ENCODE measurements at regions not wholly inside any gene's neighbourhood (a gene's known extent, or its start where the extent isn't known, plus 50 kb on each side); places are given as distances from the start of the nearest gene placed in this dataset.

DNA sequence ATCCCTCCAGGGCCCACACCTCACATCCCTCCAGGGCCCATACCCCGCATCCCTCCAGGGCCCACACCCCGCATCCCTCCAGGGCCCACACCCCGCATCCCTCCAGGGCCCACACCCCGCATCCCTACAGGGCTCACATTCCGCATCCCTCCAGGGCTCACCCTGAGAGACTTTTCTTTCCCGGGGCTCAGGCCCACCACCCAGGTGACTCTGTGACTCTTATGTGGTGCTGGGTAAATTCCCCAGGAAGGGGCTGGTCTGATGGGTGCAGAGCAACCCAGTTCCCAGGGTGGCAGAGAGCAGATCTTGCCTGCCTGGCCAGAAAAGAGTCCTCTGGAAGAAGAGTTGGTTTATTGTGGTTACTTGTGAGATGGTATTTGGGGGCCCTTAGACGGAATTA is 290.7 kb downstream of the TCERG1L start:
- DNase-seq (ENCODE audit: low read depth), result no peak
- H3K4me3 ChIP-seq (ENCODE audit: low read length), result no peak overlapping the region
- TF ChIP-seq, protein P1, sequence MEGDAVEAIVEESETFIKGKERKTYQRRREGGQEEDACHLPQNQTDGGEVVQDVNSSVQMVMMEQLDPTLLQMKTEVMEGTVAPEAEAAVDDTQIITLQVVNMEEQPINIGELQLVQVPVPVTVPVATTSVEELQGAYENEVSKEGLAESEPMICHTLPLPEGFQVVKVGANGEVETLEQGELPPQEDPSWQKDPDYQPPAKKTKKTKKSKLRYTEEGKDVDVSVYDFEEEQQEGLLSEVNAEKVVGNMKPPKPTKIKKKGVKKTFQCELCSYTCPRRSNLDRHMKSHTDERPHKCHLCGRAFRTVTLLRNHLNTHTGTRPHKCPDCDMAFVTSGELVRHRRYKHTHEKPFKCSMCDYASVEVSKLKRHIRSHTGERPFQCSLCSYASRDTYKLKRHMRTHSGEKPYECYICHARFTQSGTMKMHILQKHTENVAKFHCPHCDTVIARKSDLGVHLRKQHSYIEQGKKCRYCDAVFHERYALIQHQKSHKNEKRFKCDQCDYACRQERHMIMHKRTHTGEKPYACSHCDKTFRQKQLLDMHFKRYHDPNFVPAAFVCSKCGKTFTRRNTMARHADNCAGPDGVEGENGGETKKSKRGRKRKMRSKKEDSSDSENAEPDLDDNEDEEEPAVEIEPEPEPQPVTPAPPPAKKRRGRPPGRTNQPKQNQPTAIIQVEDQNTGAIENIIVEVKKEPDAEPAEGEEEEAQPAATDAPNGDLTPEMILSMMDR (conservative IDR thresholded peaks at IDR 0.05; ENCODE audit: low read length), result no peak

GRCh38 chr10:131021246-131021895 is 290.1 kb downstream of the TCERG1L start:
- TF ChIP-seq, protein P1 (conservative IDR thresholded peaks at IDR 0.05; ENCODE audit: low read length), result no peak
- DNase-seq (ENCODE audit: low read depth), result no peak

GRCh38 chr10:131021969-131022368 is 289.6 kb downstream of the TCERG1L start:
- TF ChIP-seq, protein P1 (conservative IDR thresholded peaks at IDR 0.05; ENCODE audit: low read length), result no peak
- no peak overlapping the region for H3K4me3 ChIP-seq (ENCODE audit: low read length)
- DNase-seq (ENCODE audit: low read depth), result no peak

More at GRCh38 chr10:131021246-131021895, 290.1 kb downstream of the TCERG1L start:
- no peak overlapping the region for H3K4me3 ChIP-seq (ENCODE audit: low read length)

DNA sequence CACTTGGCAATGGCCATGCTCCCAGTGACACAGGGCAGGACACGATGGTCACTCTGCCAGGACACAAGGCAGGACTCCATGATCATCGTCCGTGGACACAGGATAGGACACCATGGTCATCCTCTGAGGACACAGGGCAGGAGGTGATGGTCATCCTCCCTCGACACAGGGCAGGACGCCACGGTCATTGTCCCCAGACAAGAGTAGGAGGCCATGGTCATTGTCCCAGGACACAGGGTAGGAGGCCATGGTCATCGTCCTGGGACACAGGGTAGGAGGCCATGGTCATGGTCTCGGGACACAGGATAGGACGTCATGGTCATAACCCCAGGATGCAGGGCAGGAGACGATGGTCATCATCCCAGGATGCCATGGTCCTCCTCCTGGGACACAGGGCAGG is 289.2 kb downstream of the TCERG1L start:
- no peak for DNase-seq (ENCODE audit: low read depth)
- TF ChIP-seq, protein P1 (conservative IDR thresholded peaks at IDR 0.05; ENCODE audit: low read length), result no peak
- no peak overlapping the region for H3K4me3 ChIP-seq (ENCODE audit: low read length)

- no peak for DNase-seq (ENCODE audit: low read depth)
- TF ChIP-seq, protein P1 (conservative IDR thresholded peaks at IDR 0.05; ENCODE audit: low read length), result no peak
- no peak overlapping the region for H3K4me3 ChIP-seq (ENCODE audit: low read length)
Measured at GRCh38 chr10:131022981-131023380, 288.5 kb downstream of the TCERG1L start.

DNA sequence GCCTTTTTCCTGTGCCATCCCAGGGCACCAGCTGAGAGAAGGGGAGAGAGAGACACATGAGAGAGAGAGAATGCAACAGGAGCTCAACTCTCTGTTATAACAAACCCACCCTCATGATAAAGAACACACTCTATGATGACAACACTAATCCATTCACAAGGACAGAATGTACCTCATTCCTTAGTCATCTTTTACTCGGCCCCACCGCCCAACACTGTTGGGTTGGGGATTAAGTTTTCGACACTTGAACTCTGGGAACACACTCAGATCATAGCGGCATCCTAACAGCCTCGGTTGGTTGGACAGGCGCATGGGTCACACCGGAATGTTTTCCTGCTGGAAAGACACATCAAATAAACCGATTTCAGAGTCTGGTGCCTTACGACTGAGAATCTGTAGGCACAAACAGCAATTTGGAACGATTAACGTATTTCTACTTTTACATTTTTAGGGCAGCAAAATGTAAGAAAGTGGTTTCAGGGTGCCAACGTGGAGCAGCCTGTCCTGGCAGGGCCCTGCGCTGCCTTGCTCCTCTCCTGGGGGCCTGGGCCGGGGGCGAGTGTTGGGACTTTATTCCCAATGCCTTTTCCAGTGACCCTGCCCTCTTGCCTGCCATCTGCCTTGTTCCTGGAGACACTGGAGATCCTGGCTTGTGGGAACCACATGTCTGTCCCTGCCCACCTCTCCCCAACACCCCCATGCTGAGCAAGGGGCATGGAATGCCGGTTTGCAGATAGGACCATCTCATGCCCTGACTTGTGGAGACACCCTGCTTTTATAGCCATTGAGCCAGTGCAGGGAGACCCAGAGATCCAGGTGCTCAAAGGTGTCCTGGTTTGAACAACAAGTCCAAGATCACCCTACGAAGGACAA is 287.0 kb downstream of the TCERG1L start:
- TF ChIP-seq, protein P1 (conservative IDR thresholded peaks at IDR 0.05; ENCODE audit: low read length), result no peak
- no peak overlapping the region for H3K4me3 ChIP-seq (ENCODE audit: low read length)
- no peak for DNase-seq (ENCODE audit: low read depth)

DNA sequence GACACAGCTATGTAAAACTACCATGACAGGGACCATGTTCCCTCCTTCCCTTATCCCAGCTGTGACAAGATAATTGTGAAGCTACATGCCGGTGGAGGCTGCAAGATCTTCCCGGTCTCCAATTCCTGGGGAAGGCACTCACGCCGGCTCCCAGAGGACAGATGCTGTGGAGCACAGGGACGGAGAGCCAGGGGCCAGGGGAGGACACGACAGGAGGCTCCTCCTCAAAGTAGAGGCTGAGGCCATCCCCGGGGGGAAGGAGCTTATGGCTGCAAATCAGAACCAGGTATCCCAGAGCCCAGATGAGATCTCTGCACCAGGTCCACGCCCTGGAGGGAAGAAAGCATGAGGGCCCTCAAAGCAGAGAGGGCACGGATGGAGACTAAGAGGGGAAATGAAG is 286.2 kb downstream of the TCERG1L start:
- TF ChIP-seq, protein P1 (conservative IDR thresholded peaks at IDR 0.05; ENCODE audit: low read length), result no peak

More for the DNA sequence above, 286.2 kb downstream of the TCERG1L start:
- H3K4me3 ChIP-seq (ENCODE audit: low read length), result no peak overlapping the region
- DNase-seq (ENCODE audit: low read depth), result no peak

Data from AG10803 (cell line).